Transverse colon (tissue), 4 donors: ENCODE measurements at regions not wholly inside any gene's neighbourhood (a gene's known extent, or its start where the extent isn't known, plus 50 kb on each side); places are given as distances from the start of the nearest gene placed in this dataset.

Experiments used
- DNase-seq: peaks from one replicate; pipeline ENCODE4 v3.0.0-alpha.2; 2019
- H3K27ac ChIP-seq, 4 donors: fragments of 200-600 bp; sonication (generic); 2 replicates each; pipeline ENCODE4 v1.5.1; 2016 to 2018; ENCODE audit warnings: inconsistent platforms in 4 of 4
- H3K27me3 ChIP-seq: fragments of 200-600 bp; sonication (generic); 2 replicates; pipeline ENCODE4 v1.5.1; 2017; ENCODE audit warnings: inconsistent platforms
- H3K36me3 ChIP-seq, 4 donors: fragments of 200-600 bp; sonication (generic); 2 replicates each; pipeline ENCODE4 v1.5.1; 2017 to 2019; ENCODE audit warnings: inconsistent platforms in 4 of 4
- H3K4me1 ChIP-seq, 4 donors: fragments of 200-600 bp; sonication (generic); 2 replicates each; pipeline ENCODE4 v1.5.1; 2017 to 2020; ENCODE audit warnings: inconsistent platforms in 4 of 4
- H3K4me3 ChIP-seq, 4 donors: fragments of 200-600 bp; sonication (generic); 1 replicate in 1 of 4; 2 replicates in 3 of 4; pipeline versions ENCODE4 v1.5.1 to v1.6.1; 2017 to 2019; ENCODE audit warnings: inconsistent platforms in 4 of 4
- H3K9me3 ChIP-seq, 2 donors: fragments of 200-600 bp; sonication (generic); 2 replicates each; pipeline ENCODE4 v1.5.1; 2017 to 2019; ENCODE audit warnings: inconsistent platforms in 2 of 2
- CTCF ChIP-seq, 5 experiments: fragments of 200-600 bp in 3 of 5; fragments of 450-650 bp in 2 of 5; sonication (generic) in 3 of 5; IDR thresholded peaks; 1 replicate in 2 of 5; 2 replicates in 3 of 5; pipeline ENCODE4 v1.5.1; 2016 to 2017; ENCODE audit warnings: antibody characterized with exemption in 5 of 5, inconsistent platforms in 3 of 5, mild to moderate bottlenecking in 2 of 5, moderate library complexity in 1 of 5
- EP300 ChIP-seq: sonication (generic); formaldehyde crosslinking; IDR thresholded peaks from one replicate; pipeline ENCODE4 v1.6.1; 2017; ENCODE audit warnings: antibody characterized with exemption, low read depth
- POLR2A ChIP-seq: fragments of 450-650 bp; IDR thresholded peaks from one replicate; pipeline ENCODE4 v1.6.1; 2016; ENCODE audit warnings: antibody characterized with exemption, mild to moderate bottlenecking, moderate library complexity
- POLR2AphosphoS5 ChIP-seq, 3 donors: sonication (generic); formaldehyde crosslinking; IDR thresholded peaks; one replicate each; pipeline ENCODE4 v1.6.1; 2016; ENCODE audit warnings: antibody characterized with exemption in 3 of 3
- WGBS, 2 donors: methylation state at CpG; one replicate each; pipeline ENCODE4 v1.1.5; 2018; ENCODE audit warnings: low coverage in 1 of 2; 5-methylcytosine and 5-hydroxymethylcytosine counted together
- in situ Hi-C, 4 donors: fragments of 200-750 bp; cut with MboI; loops; one replicate each; pipeline versions ENCODE4 v1.15.0 to v1.15.1; 2017; ENCODE audit warnings: low sequenced_read_pairs in 3 of 4, low pct_ligation_motif_present in 1 of 4, low pct_unique_long_range_greater_than_20kb in 1 of 4
- intact Hi-C: fragments of 100-400 bp; cut with DNase I; formaldehyde crosslinking; loops from one replicate; pipeline ENCODE4 v1.15.1; 2023; ENCODE audit warnings: low total_unique reads

GRCh38 chr18:65093346-65093745 lies 657.5 kb upstream of the CDH7 start:
- Histone ChIP-seq H3K27ac (no peak overlapping the region), H3K27me3 (no peaks in the 10 kb centered on the region), H3K9me3 (no peaks in the 10 kb centered on the region), H3K36me3 (no peaks in the 10 kb centered on the region), H3K4me3 (no peak overlapping the region), H3K4me1 (no peaks in the 10 kb centered on the region)
- intact Hi-C loops = no loop called here
- DNase-seq = no peak
- in situ Hi-C loops = loop anchor here in 1 of 4 donors (25.0 kb wide), 1 partner anchor 431 kb away; no protein-coding TSS in a partner anchor
- WGBS, 2 donors = 85 to 93% methylated on average over 3 to 4 of the region's 4 CpGs
- TF ChIP-seq EP300 (no peak), POLR2AphosphoS5 (IDR thresholded peaks at IDR 0.05) (no peak), CTCF (IDR thresholded peaks at IDR 0.05) (no peak), POLR2A (no peak)

GRCh38 chr18:65091744-65092329 lies 659.0 kb upstream of the CDH7 start:
- no peak for TF ChIP-seq EP300
- no peak for TF ChIP-seq POLR2AphosphoS5 (IDR thresholded peaks at IDR 0.05)
- no peak for TF ChIP-seq POLR2A
- peak in 4 of 5 experiments; percentile 30 to 47 (median 34) for TF ChIP-seq CTCF (IDR thresholded peaks at IDR 0.05)
- intact Hi-C loops = no loop called here
- DNase-seq = no peak

GRCh38 chr18:65082907-65083306 lies 667.9 kb upstream of the CDH7 start:
- WGBS, 2 donors = 62 to 63% methylated on average over 5 of the region's 5 CpGs
- Histone ChIP-seq H3K36me3 (no peaks in the 10 kb centered on the region), H3K27ac (no peak overlapping the region), H3K4me3 (no peak overlapping the region), H3K4me1 (no peaks in the 10 kb centered on the region), H3K9me3 (no peaks in the 10 kb centered on the region), H3K27me3 (no peaks in the 10 kb centered on the region)
- in situ Hi-C loops (loop anchor here in 1 of 4 donors (25.0 kb wide), 1 partner anchor 421 kb away; no protein-coding TSS in a partner anchor), intact Hi-C loops (loop anchor here (1.0 kb wide), 1 partner anchor 28 kb away; no protein-coding TSS in a partner anchor)
- TF ChIP-seq POLR2A (no peak), CTCF (IDR thresholded peaks at IDR 0.05) (no peak), EP300 (no peak), POLR2AphosphoS5 (IDR thresholded peaks at IDR 0.05) (no peak)
- no peak for DNase-seq

More at GRCh38 chr18:65091744-65092329, 659.0 kb upstream of the CDH7 start:
- Histone ChIP-seq H3K9me3 (no peaks in the 10 kb centered on the region), H3K27ac (no peak overlapping the region), H3K36me3 (no peaks in the 10 kb centered on the region), H3K27me3 (no peaks in the 10 kb centered on the region), H3K4me1 (no peaks in the 10 kb centered on the region), H3K4me3 (no peak overlapping the region)
- WGBS, 2 donors = 13 to 26% methylated on average over 4 of the region's 4 CpGs
- in situ Hi-C loops = loop anchor here in 1 of 4 donors (25.0 kb wide), 1 partner anchor 430 kb away; no protein-coding TSS in a partner anchor

GRCh38 chr18:65081786-65082185 lies 669.0 kb upstream of the CDH7 start:
- intact Hi-C loops (loop anchor here (1.0 kb wide), 1 partner anchor 26 kb away; no protein-coding TSS in a partner anchor), in situ Hi-C loops (loop anchor here in 1 of 4 donors (25.0 kb wide), 1 partner anchor 419 kb away; no protein-coding TSS in a partner anchor)
- Histone ChIP-seq H3K4me1 (no peaks in the 10 kb centered on the region), H3K9me3 (no peaks in the 10 kb centered on the region), H3K4me3 (no peak overlapping the region), H3K27ac (no peak overlapping the region), H3K36me3 (no peaks in the 10 kb centered on the region), H3K27me3 (no peaks in the 10 kb centered on the region)
- no peak for TF ChIP-seq POLR2AphosphoS5 (IDR thresholded peaks at IDR 0.05)
- no peak for DNase-seq
- 44 to 61% methylated on average over 3 of the region's 3 CpGs for WGBS, 2 donors
